Stimulated activated CD4-positive, alpha-beta T cell treated with anti-CD3 and anti-CD28 coated beads, Interleukin-2, amount 100 ng/mL, for 48 hours (primary cell): ENCODE measurements at regions not wholly inside any gene's neighbourhood (a gene's known extent, or its start where the extent isn't known, plus 50 kb on each side); places are given as distances from the start of the nearest gene placed in this dataset.

Experiments
- DNase-seq, 2 donors: peaks; one replicate each; pipeline ENCODE4 v3.0.0-alpha.2; 2020

GRCh38 chr2:128808462-128809258 lies 490.0 kb upstream of the HS6ST1 start:
- DNase-seq = no peak

- no peak for DNase-seq
Observed at GRCh38 chr2:128809259-128809636, 490.6 kb upstream of the HS6ST1 start.

- DNase-seq = no peak
Observed at GRCh38 chr2:128809880-128810279, 491.2 kb upstream of the HS6ST1 start.

GRCh38 chr2:128812183-128812940 lies 493.7 kb upstream of the HS6ST1 start:
- no peak for DNase-seq

GRCh38 chr2:128813352-128814034 lies 494.8 kb upstream of the HS6ST1 start:
- no peak for DNase-seq

- no peak for DNase-seq
Observed at GRCh38 chr2:128815248-128815647, 496.6 kb upstream of the HS6ST1 start.

- no peak for DNase-seq
Observed at GRCh38 chr2:128817171-128817570, 498.5 kb upstream of the HS6ST1 start.

GRCh38 chr2:128817813-128818212 lies 499.1 kb upstream of the HS6ST1 start:
- DNase-seq = no peak

GRCh38 chr2:128818248-128818647 lies 499.6 kb upstream of the HS6ST1 start:
- DNase-seq = no peak

GRCh38 chr2:128818704-128819491 lies 500.2 kb upstream of the HS6ST1 start:
- no peak for DNase-seq

- DNase-seq = no peak
Observed at GRCh38 chr2:128820452-128820851, 501.8 kb upstream of the HS6ST1 start.

- no peak for DNase-seq
Observed at GRCh38 chr2:128821010-128821409, 502.3 kb upstream of the HS6ST1 start.

GRCh38 chr2:128832946-128833663 lies 514.4 kb upstream of the HS6ST1 start:
- no peak for DNase-seq

GRCh38 chr2:128833664-128834027 lies 515.0 kb upstream of the HS6ST1 start:
- no peak for DNase-seq

- DNase-seq = no peak
Observed at GRCh38 chr2:128834207-128834879, 515.7 kb upstream of the HS6ST1 start.

- no peak for DNase-seq
Observed at GRCh38 chr2:128834880-128835252, 516.2 kb upstream of the HS6ST1 start.

GRCh38 chr2:128835342-128835855 lies 516.7 kb upstream of the HS6ST1 start:
- no peak for DNase-seq

- DNase-seq = no peak
Observed at GRCh38 chr2:128835974-128836373, 517.3 kb upstream of the HS6ST1 start.

GRCh38 chr2:128836559-128837100 lies 518.0 kb upstream of the HS6ST1 start:
- DNase-seq = no peak

GRCh38 chr2:128838244-128838643 lies 519.6 kb upstream of the HS6ST1 start:
- DNase-seq = no peak

GRCh38 chr2:128841803-128842202 lies 523.1 kb upstream of the HS6ST1 start:
- DNase-seq = no peak
